SW 1271 (cell line): ENCODE measurements at regions not wholly inside any gene's neighbourhood (a gene's known extent, or its start where the extent isn't known, plus 50 kb on each side); places are given as distances from the start of the nearest gene placed in this dataset.
"Not testable (repeated sequence)": the region's sequence is repeated elsewhere in the genome, so short reads cannot be mapped to it uniquely, and the experiment has no call there.

ENCODE experiments used
- DNase-seq, 2 experiments: peaks; one replicate each; lab custom pipeline; 2025; lab: John Stamatoyannopoulos, UW

- no peak for DNase-seq
Observed at GRCh38 chr13:71382285-71382684, 484.7 kb downstream of the DACH1 start.

- no peak for DNase-seq
Observed at GRCh38 chr13:71380191-71380590, 486.8 kb downstream of the DACH1 start.

GRCh38 chr13:71378961-71379905 lies 487.8 kb downstream of the DACH1 start:
- no peak for DNase-seq

DNA sequence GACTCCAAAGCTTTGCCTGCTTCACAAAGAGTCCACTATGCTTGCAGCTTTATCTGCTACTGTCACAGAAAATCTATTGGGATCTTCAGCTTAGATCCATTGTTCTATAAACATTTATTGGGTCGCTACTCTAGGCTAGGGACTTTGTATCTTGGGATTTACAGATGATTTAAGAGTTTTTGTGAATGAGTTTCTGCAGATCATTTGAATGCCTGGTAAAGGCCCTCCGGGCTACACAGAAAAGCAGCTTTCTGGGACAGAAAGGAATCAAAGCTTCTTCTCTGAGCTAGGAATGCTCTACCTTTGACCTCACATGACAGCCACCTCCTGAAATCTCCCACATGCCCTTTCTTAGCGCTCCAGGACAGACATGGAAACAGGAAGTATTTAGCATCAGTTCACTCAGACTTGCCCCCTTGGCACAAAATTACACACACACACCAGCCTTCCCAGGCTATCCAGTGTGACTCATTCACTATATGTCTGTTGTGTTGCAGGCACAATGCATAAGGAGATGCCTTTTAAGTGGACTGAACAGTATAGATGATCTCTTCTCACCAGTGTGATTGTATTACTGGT lies 492.4 kb downstream of the DACH1 start:
- no peak for DNase-seq

DNA sequence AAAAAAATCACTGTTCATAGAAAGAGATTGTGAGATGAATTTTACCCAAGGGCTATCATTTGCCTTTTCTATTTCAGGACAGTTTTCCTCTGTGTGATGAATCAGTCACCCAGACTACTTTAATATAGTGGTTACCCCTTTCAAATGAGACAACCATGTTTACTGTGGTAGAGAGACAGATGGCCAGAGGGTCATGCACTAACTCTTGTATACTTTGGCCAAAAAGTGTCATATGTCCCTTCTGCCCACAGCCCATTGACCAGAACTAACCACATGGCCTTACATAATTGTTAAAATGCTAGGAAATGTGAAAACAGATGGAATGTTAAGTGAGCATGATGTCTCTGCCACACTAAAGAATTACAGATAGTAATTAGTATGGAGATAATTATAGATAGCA lies 498.7 kb downstream of the DACH1 start:
- DNase-seq = no peak

GRCh38 chr13:71360041-71360440 lies 507.0 kb downstream of the DACH1 start:
- no peak for DNase-seq

DNA sequence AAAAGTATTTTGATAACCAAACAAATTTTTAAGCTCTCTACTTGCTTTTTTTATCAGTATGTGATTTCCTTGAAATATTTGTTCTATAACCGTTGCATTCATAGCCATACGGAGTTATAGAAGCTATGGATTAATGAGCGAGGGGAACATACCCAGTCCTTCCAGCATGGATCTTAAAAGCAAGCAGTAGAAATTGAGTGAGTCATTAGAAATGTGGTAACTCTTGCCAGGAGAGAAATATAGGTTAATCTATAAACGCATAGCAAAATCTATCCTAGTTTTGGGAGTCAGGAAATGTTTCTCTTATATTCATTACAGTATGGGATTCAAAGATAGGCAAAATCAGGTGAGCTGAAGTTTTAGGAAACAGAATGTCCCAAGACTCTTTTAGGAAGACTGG lies 507.4 kb downstream of the DACH1 start:
- no peak for DNase-seq

DNA sequence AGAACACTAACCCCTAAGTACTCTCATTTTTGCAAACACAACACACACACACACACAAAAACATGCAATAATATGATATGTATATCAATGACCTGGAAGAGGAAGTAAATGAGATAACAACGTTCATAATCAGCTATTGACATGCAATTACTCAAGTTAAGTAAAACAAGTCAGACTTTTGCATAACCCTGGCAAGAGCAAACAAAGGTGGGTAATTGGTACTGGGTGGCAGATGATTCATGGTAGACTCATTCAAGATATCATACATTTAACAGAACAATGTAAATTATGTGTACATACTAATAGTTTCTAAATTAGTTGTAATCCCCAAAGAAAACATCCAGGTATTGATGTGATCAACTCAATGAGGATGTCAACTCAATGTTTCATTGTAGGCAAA lies 508.8 kb downstream of the DACH1 start:
- DNase-seq = no peak

DNA sequence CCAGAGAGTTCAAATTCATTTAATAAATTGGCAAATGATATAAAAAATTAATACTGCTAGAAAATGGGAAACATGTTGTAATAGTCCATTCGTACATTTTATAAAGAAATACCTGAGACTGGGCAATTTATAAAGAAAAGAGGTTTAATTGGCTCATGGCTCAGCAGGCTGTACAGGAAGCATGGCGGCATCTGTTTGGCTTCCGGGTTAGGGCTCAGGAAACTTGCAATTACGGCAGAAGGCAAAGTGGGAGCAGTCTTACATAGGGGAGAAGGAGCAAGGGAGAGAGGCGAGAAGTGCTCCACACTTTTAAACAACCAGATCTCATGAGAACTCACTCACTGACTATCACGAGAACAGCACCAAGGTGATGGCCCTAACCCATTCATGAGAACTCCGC lies 512.0 kb downstream of the DACH1 start:
- DNase-seq = no peak

DNA sequence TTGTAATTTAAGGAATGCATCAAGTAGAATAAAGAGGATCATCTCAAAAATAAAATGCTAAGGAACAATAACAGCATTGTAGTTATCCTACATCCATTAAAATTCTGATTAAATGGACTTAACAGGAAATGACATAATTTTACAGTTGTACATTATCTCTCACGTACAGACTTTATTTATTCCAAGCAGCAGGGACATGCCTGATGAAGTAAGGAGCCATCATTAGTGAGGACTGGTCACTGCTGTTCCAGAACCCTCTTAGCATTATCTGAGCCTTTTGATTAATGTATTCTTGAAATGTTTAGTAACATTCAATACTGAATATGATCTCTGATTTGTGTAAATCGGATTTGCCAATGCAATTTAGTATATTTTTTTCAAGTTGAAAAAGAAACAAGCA lies 516.1 kb downstream of the DACH1 start:
- DNase-seq = no peak

DNA sequence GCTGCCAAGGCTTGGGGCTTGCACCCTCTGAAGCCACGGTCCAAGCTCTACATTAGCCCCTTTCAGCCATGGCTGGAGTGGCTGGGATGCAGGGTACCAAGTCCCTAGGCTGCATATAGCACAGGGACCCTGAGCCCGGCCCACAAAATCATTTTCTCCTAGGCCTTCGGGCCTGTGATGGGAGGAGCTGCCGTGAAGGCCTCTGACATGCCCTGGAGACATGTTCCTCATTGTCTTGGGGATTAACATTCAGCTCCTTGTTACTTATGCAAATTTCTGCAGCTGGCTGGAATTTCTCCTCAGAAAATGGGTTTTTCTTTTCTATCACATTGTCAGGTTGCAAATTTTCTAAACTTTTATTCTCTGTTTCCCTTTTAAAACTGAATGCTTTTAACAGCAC lies 521.1 kb downstream of the DACH1 start:
- DNase-seq = not testable (repeated sequence)

GRCh38 chr13:71339736-71340135 lies 527.3 kb downstream of the DACH1 start:
- no peak for DNase-seq

GRCh38 chr13:71339005-71339404 lies 528.0 kb downstream of the DACH1 start:
- no peak for DNase-seq

- no peak for DNase-seq
Observed at GRCh38 chr13:71338070-71338469, 528.9 kb downstream of the DACH1 start.

DNA sequence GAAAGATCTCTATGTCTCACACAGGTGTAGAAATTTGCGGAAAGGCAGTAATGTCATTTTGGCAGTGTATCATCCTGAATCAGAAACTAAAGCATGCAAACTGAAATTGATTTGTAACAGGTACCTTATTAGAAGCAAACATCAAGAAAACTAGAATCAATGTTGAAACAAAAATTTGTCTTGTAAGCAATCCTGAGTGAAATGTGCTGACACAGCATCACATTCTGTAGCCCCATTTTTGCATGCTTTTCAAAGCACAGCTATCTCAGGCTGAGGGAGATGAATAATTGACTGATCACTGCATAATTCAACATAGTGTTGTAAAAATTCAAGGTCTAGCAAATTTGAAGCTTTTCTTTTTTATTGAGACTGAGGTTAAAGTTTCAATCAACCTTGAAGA lies 539.7 kb downstream of the DACH1 start:
- no peak for DNase-seq

GRCh38 chr13:71325556-71325955 lies 541.4 kb downstream of the DACH1 start:
- DNase-seq = no peak

DNA sequence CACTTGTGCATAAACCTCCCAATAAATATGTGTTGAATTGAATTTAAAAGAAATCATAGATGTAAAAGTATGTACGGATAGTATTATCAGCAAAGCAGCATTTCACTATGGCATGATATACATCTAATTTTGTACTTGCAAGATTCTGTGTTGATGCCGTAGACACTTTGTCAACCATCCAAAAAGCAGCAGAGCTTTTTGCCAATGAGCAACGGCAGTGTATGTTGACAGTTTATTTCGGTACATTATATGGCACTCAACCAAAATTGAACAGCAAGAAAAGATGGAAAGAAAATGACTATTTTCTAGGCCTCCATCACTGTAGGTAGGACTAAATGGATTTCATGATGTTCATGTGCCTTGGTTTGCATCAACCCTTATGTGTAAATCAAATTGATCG lies 543.7 kb downstream of the DACH1 start:
- no peak for DNase-seq

- DNase-seq = no peak
Observed at GRCh38 chr13:71320452-71320851, 546.6 kb downstream of the DACH1 start.

DNA sequence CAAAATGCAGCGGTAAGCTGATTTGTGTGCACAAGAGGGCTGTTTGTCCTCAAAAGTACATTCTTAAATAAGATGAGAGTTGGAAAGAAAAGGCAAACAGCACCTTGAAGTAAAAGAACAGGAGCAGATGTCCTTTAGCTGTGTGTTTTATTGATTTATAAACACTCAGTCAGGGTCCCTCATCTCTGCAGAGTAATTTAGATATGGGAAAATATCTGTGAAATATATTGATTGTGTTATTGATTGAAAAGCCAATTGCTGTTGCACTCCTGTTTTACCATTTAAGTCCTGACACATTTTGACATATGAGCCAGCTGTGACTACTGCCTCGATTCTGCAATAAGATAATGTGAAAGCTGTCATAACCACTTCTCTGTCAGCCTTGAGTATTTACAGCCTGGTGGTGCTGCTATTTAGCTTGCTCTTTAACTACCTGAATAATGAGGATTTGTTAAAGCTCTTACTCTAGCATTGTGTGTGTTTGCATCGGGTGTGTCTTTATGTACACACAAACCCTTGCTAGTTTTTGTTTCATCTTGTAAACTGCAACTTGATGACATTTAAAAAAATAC lies 550.1 kb downstream of the DACH1 start:
- DNase-seq = no peak

DNA sequence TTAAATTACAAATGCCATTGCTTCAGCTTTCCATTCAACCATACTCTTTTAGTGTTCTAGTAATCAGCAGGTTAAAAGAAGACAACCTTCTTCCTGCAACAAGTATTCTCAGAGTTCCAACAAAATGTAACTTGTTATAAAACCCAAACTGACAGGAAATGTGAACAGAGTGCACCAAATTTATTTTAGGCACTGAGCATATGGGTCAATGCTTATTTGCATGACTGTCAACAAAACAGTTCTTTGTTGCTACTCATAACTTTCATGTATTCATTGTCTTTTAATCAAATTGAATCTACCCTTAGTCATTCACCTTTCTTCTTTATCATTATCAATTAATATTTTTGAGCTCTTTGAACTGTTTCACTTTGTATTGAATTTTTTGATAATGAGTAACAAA lies 554.1 kb downstream of the DACH1 start:
- DNase-seq = no peak

- no peak for DNase-seq
Observed at GRCh38 chr13:71309905-71310304, 557.1 kb downstream of the DACH1 start.

DNA sequence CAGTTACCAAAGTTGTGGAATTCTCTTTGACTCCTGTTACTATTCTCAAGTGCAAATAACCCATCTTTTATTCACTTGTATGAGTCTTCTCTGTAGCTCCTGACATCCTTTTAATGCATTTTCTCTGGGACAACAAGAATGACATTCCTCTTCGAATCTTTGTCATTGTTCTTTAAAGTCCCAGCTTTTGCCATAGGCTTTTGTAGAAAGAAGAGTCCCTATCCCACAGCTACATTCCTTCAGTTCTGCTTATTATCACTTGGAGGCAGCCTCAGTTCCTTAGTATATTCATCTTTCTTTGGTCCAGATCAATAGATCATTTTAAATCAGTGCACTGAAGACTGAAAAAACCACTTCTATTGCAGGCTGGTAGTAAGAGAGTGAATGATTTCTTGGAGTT lies 560.2 kb downstream of the DACH1 start:
- no peak for DNase-seq

- DNase-seq = no peak
Observed at GRCh38 chr13:71304861-71305260, 562.1 kb downstream of the DACH1 start.
